NCI-H345 (cell line): ENCODE measurements at regions not wholly inside any gene's neighbourhood (a gene's known extent, or its start where the extent isn't known, plus 50 kb on each side); places are given as distances from the start of the nearest gene placed in this dataset.
"Not testable (repeated sequence)": the region's sequence is repeated elsewhere in the genome, so short reads cannot be mapped to it uniquely, and the experiment has no call there.

Experiments used
- DNase-seq: peaks from one replicate; lab custom pipeline; 2025; lab: John Stamatoyannopoulos, UW

GRCh38 chr10:114732931-114733330, 74.9 kb upstream of the ABLIM1 start:
- no peak for DNase-seq

GRCh38 chr10:114735946-114736345, 77.9 kb upstream of the ABLIM1 start:
- no peak for DNase-seq

GRCh38 chr10:114743521-114744231, 77.9 kb upstream of the FHIP2A start:
- no peak for DNase-seq

- no peak for DNase-seq
These were observed 75.0 kb upstream of the FHIP2A start for GRCh38 chr10:114746531-114746930.

GRCh38 chr10:114748241-114748640, 73.3 kb upstream of the FHIP2A start:
- no peak for DNase-seq

GRCh38 chr10:114749014-114749413, 72.6 kb upstream of the FHIP2A start:
- no peak for DNase-seq

GRCh38 chr10:114749510-114749909, 72.1 kb upstream of the FHIP2A start:
- DNase-seq, result no peak

GRCh38 chr10:114751856-114752255, 69.7 kb upstream of the FHIP2A start:
- no peak for DNase-seq

- not testable (repeated sequence) for DNase-seq
These were observed 69.0 kb upstream of the FHIP2A start for GRCh38 chr10:114752570-114752969.

GRCh38 chr10:114753126-114753525, 68.5 kb upstream of the FHIP2A start:
- no peak for DNase-seq

- no peak for DNase-seq
These were observed 66.9 kb upstream of the FHIP2A start for GRCh38 chr10:114754445-114755320.

GRCh38 chr10:114755537-114755936, 66.0 kb upstream of the FHIP2A start:
- DNase-seq, result no peak

GRCh38 chr10:114758331-114758730, 63.2 kb upstream of the FHIP2A start:
- DNase-seq, result no peak

- DNase-seq, result no peak
These were observed 60.1 kb upstream of the FHIP2A start for GRCh38 chr10:114761205-114762193.

GRCh38 chr10:114762811-114763210, 58.8 kb upstream of the FHIP2A start:
- no peak for DNase-seq

GRCh38 chr10:114764656-114765055, 56.9 kb upstream of the FHIP2A start:
- no peak for DNase-seq

GRCh38 chr10:114766470-114766869, 55.1 kb upstream of the FHIP2A start:
- DNase-seq, result no peak

- DNase-seq, result peak; percentile 17
These were observed 54.2 kb upstream of the FHIP2A start for GRCh38 chr10:114767101-114767985.

GRCh38 chr10:114767986-114768821, 53.4 kb upstream of the FHIP2A start:
- DNase-seq, result no peak

GRCh38 chr10:114770009-114770408, 51.6 kb upstream of the FHIP2A start:
- no peak for DNase-seq
